ENCODE measurements at regions not wholly inside any gene's neighbourhood (a gene's known extent, or its start where the extent isn't known, plus 50 kb on each side); places are given as distances from the start of the nearest gene placed in this dataset.

GRCh38 chr11:116093065-116093464, 588.9 kb upstream of the CADM1 start:
- POLR2A ChIA-PET, result no interaction called here
- CTCF ChIA-PET, result no interaction called here

GRCh38 chr11:116086426-116086825, 582.2 kb upstream of the CADM1 start:
- POLR2A ChIA-PET, result no interaction called here
- CTCF ChIA-PET, result no interaction called here

- ChIA-PET POLR2A (no interaction called here), CTCF (no interaction called here)
These were observed 580.9 kb upstream of the CADM1 start for GRCh38 chr11:116085031-116085635.

- CTCF ChIA-PET, result no interaction called here
These were observed 580.3 kb upstream of the CADM1 start for GRCh38 chr11:116084511-116084910.

GRCh38 chr11:116082256-116082655, 578.0 kb upstream of the CADM1 start:
- ChIA-PET CTCF (no interaction called here), POLR2A (no interaction called here)

More at GRCh38 chr11:116084511-116084910, 580.3 kb upstream of the CADM1 start:
- POLR2A ChIA-PET, result no interaction called here

- ChIA-PET CTCF (no interaction called here), POLR2A (no interaction called here)
These were observed 575.4 kb upstream of the CADM1 start for GRCh38 chr11:116079580-116079979.

- POLR2A ChIA-PET, result no interaction called here
These were observed 573.9 kb upstream of the CADM1 start for GRCh38 chr11:116078101-116078591.

GRCh38 chr11:116077092-116077491, 572.9 kb upstream of the CADM1 start:
- POLR2A ChIA-PET, result no interaction called here
- CTCF ChIA-PET, result no interaction called here

More at GRCh38 chr11:116078101-116078591, 573.9 kb upstream of the CADM1 start:
- CTCF ChIA-PET, result no interaction called here

GRCh38 chr11:116073854-116074837, 569.9 kb upstream of the CADM1 start:
- ChIA-PET POLR2A (no interaction called here), CTCF (no interaction called here)

- CTCF ChIA-PET, result no interaction called here
- POLR2A ChIA-PET, result no interaction called here
These were observed 568.6 kb upstream of the CADM1 start for GRCh38 chr11:116072601-116073410.

- CTCF ChIA-PET, result no interaction called here
- POLR2A ChIA-PET, result no interaction called here
These were observed 567.9 kb upstream of the CADM1 start for GRCh38 chr11:116072133-116072532.

- POLR2A ChIA-PET, result interaction anchor here (0.6 kb wide), 1 partner anchor 1602 kb away, joined by 3 read pairs; no protein-coding TSS in a partner anchor
These were observed 567.0 kb upstream of the CADM1 start for GRCh38 chr11:116071241-116071640.

GRCh38 chr11:116070520-116070919, 566.3 kb upstream of the CADM1 start:
- POLR2A ChIA-PET, result no interaction called here

More at GRCh38 chr11:116071241-116071640, 567.0 kb upstream of the CADM1 start:
- CTCF ChIA-PET, result no interaction called here

GRCh38 chr11:116066777-116067176, 562.6 kb upstream of the CADM1 start:
- ChIA-PET CTCF (no interaction called here), POLR2A (no interaction called here)

More at GRCh38 chr11:116070520-116070919, 566.3 kb upstream of the CADM1 start:
- CTCF ChIA-PET, result no interaction called here

- CTCF ChIA-PET, result no interaction called here
- POLR2A ChIA-PET, result no interaction called here
These were observed 561.8 kb upstream of the CADM1 start for GRCh38 chr11:116065986-116066385.

GRCh38 chr11:116065191-116065895, 561.1 kb upstream of the CADM1 start:
- ChIA-PET POLR2A (no interaction called here), CTCF (no interaction called here)

GRCh38 chr11:116062490-116063171, 558.4 kb upstream of the CADM1 start:
- ChIA-PET POLR2A (no interaction called here), CTCF (no interaction called here)

- ChIA-PET CTCF (no interaction called here), POLR2A (no interaction called here)
These were observed 557.9 kb upstream of the CADM1 start for GRCh38 chr11:116062129-116062489.

- ChIA-PET CTCF (no interaction called here), POLR2A (no interaction called here)
These were observed 557.1 kb upstream of the CADM1 start for GRCh38 chr11:116061322-116061721.
